ENCODE measurements at regions not wholly inside any gene's neighbourhood (a gene's known extent, or its start where the extent isn't known, plus 50 kb on each side); places are given as distances from the start of the nearest gene placed in this dataset.
"Not testable (repeated sequence)": the region's sequence is repeated elsewhere in the genome, so short reads cannot be mapped to it uniquely, and the experiment has no call there.

- Histone ChIP-seq H3K27me3 (no peaks in the 10 kb centered on the region), H3K9me3 (no peaks in the 10 kb centered on the region), H3K27ac (no peak overlapping the region), H3K4me2 (no peak overlapping the region), H4K20me1 (no peaks in the 10 kb centered on the region), H3K36me3 (no peaks in the 10 kb centered on the region), H3K9ac (no peak overlapping the region), H3K4me3 (no peak overlapping the region), H3K4me1 (no peaks in the 10 kb centered on the region)
- no peak for TF ChIP-seq Cebpa-rat (IDR thresholded peaks at IDR 0.05)
Observed at GRCh38 chr6:78515271-78515670, 352.1 kb upstream of the IRAK1BP1 start.

GRCh38 chr6:78517399-78517798 lies 350.0 kb upstream of the IRAK1BP1 start:
- Histone ChIP-seq H4K20me1 (no peaks in the 10 kb centered on the region), H3K27me3 (no peaks in the 10 kb centered on the region), H3K4me2 (no peak overlapping the region), H3K27ac (no peak overlapping the region), H3K4me3 (no peak overlapping the region), H3K4me1 (no peaks in the 10 kb centered on the region), H3K9me3 (no peaks in the 10 kb centered on the region), H3K36me3 (no peaks in the 10 kb centered on the region), H3K9ac (no peak overlapping the region)
- TF ChIP-seq Cebpa-rat (IDR thresholded peaks at IDR 0.05), result no peak

- no peaks in the 10 kb centered on the region for H3K4me1 ChIP-seq
- no peaks in the 10 kb centered on the region for H3K27me3 ChIP-seq
- H3K4me2 ChIP-seq, result no peak overlapping the region
- TF ChIP-seq Cebpa-rat (IDR thresholded peaks at IDR 0.05), result no peak
- no peaks in the 10 kb centered on the region for H3K9me3 ChIP-seq
- H3K9ac ChIP-seq, result no peak overlapping the region
- no peak overlapping the region for H3K4me3 ChIP-seq
- H3K36me3 ChIP-seq, result no peaks in the 10 kb centered on the region
- H4K20me1 ChIP-seq, result no peaks in the 10 kb centered on the region
- H3K27ac ChIP-seq, result no peak overlapping the region
Observed at GRCh38 chr6:78523622-78524021, 343.7 kb upstream of the IRAK1BP1 start.

GRCh38 chr6:78525976-78526375 lies 341.4 kb upstream of the IRAK1BP1 start:
- no peaks in the 10 kb centered on the region for H3K27me3 ChIP-seq
- H3K4me1 ChIP-seq, result no peaks in the 10 kb centered on the region
- H3K4me3 ChIP-seq, result no peak overlapping the region
- TF ChIP-seq Cebpa-rat (IDR thresholded peaks at IDR 0.05), result no peak
- no peaks in the 10 kb centered on the region for H4K20me1 ChIP-seq
- no peaks in the 10 kb centered on the region for H3K9me3 ChIP-seq
- H3K27ac ChIP-seq, result no peak overlapping the region
- H3K4me2 ChIP-seq, result no peak overlapping the region
- H3K9ac ChIP-seq, result no peak overlapping the region
- H3K36me3 ChIP-seq, result no peaks in the 10 kb centered on the region

DNA sequence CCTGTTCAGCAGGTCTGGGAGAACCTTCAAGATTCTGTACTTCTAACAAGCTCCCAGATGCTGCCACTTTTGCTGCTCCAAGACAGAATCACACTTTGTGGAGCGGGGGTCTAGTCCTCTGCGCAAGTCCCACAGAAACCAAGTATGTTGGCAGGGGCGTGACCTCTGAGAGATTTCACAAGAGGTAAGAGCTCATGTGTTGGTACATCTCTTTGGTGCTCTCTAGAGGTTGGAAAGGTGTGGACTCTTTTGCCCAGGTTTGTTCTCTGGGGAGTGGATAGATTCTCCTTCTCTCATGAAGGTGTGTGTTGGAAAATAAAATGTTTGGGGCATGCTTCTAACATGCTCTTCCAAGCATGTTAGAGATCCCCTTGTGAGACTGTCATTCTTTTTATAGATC lies 340.9 kb upstream of the IRAK1BP1 start:
- no peaks in the 10 kb centered on the region for H4K20me1 ChIP-seq
- no peaks in the 10 kb centered on the region for H3K27me3 ChIP-seq
- no peaks in the 10 kb centered on the region for H3K36me3 ChIP-seq
- H3K4me2 ChIP-seq, result no peak overlapping the region
- no peak for TF ChIP-seq Cebpa-rat (IDR thresholded peaks at IDR 0.05)
- no peak overlapping the region for H3K4me3 ChIP-seq
- H3K27ac ChIP-seq, result no peak overlapping the region
- no peak overlapping the region for H3K9ac ChIP-seq
- no peaks in the 10 kb centered on the region for H3K9me3 ChIP-seq
- H3K4me1 ChIP-seq, result no peaks in the 10 kb centered on the region

- Histone ChIP-seq H4K20me1 (no peaks in the 10 kb centered on the region), H3K27ac (no peak overlapping the region), H3K4me1 (no peaks in the 10 kb centered on the region), H3K36me3 (no peaks in the 10 kb centered on the region), H3K4me2 (no peak overlapping the region), H3K27me3 (no peaks in the 10 kb centered on the region), H3K9ac (no peak overlapping the region), H3K9me3 (no peaks in the 10 kb centered on the region), H3K4me3 (no peak overlapping the region)
- no peak for TF ChIP-seq Cebpa-rat (IDR thresholded peaks at IDR 0.05)
Observed at GRCh38 chr6:78528926-78529325, 338.4 kb upstream of the IRAK1BP1 start.

DNA sequence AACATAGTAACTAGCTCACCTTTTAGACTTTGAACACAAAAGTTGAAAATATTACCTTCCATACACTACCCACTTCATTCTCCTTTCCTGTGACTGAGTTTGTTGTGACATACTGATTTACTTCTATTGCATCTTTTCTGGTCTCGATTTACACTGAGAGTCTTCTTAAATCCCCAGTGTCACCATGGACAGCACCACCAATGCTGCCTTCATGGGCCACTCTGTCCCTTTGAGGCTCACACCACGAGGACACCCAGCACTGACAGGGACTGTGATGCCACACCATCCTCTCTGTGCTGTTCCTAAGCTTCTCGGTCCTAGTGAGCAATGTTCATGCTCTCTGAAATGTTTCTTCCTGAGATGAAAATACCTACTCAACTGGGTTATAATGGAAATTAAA lies 337.1 kb upstream of the IRAK1BP1 start:
- H3K4me1 ChIP-seq, result no peaks in the 10 kb centered on the region
- no peak overlapping the region for H3K4me2 ChIP-seq
- no peaks in the 10 kb centered on the region for H4K20me1 ChIP-seq
- TF ChIP-seq Cebpa-rat (IDR thresholded peaks at IDR 0.05), result no peak
- H3K9ac ChIP-seq, result no peak overlapping the region
- no peaks in the 10 kb centered on the region for H3K27me3 ChIP-seq
- no peak overlapping the region for H3K4me3 ChIP-seq
- no peak overlapping the region for H3K27ac ChIP-seq
- H3K36me3 ChIP-seq, result no peaks in the 10 kb centered on the region
- no peaks in the 10 kb centered on the region for H3K9me3 ChIP-seq

DNA sequence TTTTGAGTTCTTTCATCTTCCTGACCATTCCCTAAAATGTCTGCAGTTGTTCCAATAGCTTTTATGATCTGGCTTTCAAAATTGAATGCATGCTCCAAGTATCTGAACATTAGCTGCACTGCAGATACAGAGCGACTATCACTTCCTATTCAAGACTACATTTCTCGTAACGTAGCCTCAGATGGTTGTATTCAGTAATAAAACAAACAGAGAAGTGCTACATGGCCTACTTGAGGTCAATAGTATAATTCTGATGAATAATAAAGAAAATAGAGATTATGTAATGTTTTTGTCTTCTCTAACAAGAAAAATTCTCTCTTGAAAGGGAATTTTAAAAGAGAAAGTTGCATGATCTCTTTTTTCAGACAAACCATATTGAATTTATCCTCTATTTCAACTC lies 333.9 kb upstream of the IRAK1BP1 start:
- H3K4me1 ChIP-seq, result no peaks in the 10 kb centered on the region
- H3K36me3 ChIP-seq, result no peaks in the 10 kb centered on the region
- H3K9me3 ChIP-seq, result no peaks in the 10 kb centered on the region
- no peak for TF ChIP-seq Cebpa-rat (IDR thresholded peaks at IDR 0.05)
- H3K27ac ChIP-seq, result no peak overlapping the region
- no peaks in the 10 kb centered on the region for H4K20me1 ChIP-seq
- no peak overlapping the region for H3K4me2 ChIP-seq
- no peak overlapping the region for H3K4me3 ChIP-seq
- no peak overlapping the region for H3K9ac ChIP-seq
- no peaks in the 10 kb centered on the region for H3K27me3 ChIP-seq

DNA sequence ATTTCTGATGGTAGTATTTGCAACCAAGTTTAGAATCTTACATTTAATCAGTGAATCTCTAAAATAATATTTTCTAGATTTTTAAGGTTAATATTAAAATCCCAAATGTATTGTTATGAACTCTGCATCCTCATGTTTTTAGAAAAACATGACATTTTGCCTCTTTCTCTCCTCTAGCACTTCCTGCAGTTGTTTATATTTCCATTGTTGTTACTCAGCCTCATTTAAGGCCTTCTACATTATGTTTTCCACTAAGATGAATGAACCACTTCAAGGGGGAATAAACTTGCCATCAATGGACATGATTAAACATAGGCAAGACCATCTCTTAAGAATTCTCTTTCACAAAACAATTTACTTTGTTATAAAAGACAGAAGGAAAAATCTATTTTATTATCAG lies 333.5 kb upstream of the IRAK1BP1 start:
- Histone ChIP-seq H3K4me2 (no peak overlapping the region), H3K36me3 (no peaks in the 10 kb centered on the region), H3K27me3 (no peaks in the 10 kb centered on the region), H3K9me3 (no peaks in the 10 kb centered on the region), H3K4me3 (no peak overlapping the region), H4K20me1 (no peaks in the 10 kb centered on the region), H3K27ac (no peak overlapping the region), H3K4me1 (no peaks in the 10 kb centered on the region), H3K9ac (no peak overlapping the region)
- TF ChIP-seq Cebpa-rat (IDR thresholded peaks at IDR 0.05), result no peak

DNA sequence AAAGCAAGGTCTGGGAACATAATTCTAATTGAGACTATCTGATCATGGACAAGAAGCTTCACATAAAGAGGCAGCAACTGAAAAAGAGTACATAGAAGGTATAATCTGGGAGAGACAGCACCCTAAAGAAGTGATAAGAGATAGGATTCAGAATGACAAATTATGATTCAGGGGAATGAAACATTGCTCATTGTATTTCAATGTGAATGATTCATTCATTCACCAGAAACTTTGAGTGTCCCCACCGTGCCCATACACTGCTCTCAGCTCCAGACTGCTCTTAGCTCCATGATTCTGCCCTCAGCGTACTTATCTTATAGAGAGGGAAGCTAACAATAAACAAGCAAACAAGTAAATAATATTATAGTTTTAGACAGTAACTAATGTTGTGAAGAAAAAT lies 329.3 kb upstream of the IRAK1BP1 start:
- Histone ChIP-seq H3K9me3 (no peaks in the 10 kb centered on the region), H4K20me1 (no peaks in the 10 kb centered on the region), H3K4me2 (no peak overlapping the region), H3K4me1 (no peaks in the 10 kb centered on the region), H3K36me3 (no peaks in the 10 kb centered on the region), H3K27me3 (no peaks in the 10 kb centered on the region), H3K4me3 (no peak overlapping the region), H3K9ac (no peak overlapping the region), H3K27ac (no peak overlapping the region)
- TF ChIP-seq Cebpa-rat (IDR thresholded peaks at IDR 0.05), result no peak

DNA sequence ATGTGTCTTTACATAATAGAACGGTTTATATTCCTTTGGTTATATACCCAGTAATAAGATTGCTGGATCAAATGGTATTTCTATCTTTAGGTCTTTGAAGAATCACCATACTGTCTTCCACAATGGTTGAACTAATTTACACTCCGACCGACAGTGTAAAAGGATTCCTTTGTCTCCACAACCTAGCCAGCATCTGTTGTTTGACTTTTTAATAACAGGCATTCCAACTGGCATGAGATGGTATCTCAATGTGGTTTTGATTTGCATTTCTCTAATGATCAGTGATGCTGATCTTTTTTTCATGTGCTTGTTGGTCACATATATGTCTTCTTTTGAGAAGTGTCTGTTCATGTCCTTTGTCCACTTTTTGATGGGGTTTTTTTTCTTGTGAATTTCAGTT lies 319.7 kb upstream of the IRAK1BP1 start:
- not testable (repeated sequence) for H3K4me3 ChIP-seq, H3K27me3 ChIP-seq, H3K36me3 ChIP-seq, H4K20me1 ChIP-seq, H3K4me1 ChIP-seq, H3K27ac ChIP-seq, H3K9me3 ChIP-seq, H3K9ac ChIP-seq, H3K4me2 ChIP-seq
